NCI-H446 treated with DMSO at 0.1 percent for 48 hours (cell line): ENCODE measurements at regions not wholly inside any gene's neighbourhood (a gene's known extent, or its start where the extent isn't known, plus 50 kb on each side); places are given as distances from the start of the nearest gene placed in this dataset.

Experiments used
- DNase-seq: peaks from one replicate; lab custom pipeline; 2025; lab: John Stamatoyannopoulos, UW

DNA sequence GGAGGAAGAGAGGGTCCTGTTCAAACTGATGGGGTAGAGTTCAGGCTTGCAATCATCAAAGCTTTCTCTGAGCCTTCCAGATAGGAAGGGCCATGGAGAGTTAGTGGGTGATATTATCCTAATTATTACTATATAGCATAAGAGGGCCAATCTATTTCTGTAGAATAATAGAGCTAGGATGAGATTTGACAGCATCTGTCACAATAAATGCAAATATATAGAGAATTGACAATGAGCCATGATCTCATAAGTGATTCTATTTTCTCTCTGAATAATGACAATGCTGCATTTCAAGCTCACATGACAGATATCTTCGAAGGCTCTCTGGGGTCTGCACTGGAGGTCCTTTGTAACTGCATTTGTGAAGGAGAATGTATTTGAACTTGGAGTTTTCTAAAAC, 521.9 kb upstream of the CELF4 start:
- no peak for DNase-seq

DNA sequence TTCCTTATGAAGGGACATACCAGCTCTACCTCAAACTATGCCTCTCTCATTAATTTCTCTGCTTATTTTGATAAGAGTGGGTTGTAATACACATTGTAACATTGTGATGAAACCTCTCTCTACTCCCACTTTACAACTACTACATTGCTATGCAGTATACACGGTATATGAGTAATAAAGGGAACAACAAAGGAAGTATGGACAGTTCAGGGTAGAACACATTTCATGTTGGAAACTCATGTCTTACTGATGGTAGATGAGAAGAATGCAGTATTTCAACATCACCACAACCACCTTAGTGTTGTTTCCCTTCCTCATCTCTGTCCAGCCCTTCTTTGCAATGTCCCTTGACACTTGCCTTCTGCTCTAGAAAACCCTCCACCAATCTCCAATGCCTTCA, 515.9 kb upstream of the CELF4 start:
- DNase-seq, result no peak

DNA sequence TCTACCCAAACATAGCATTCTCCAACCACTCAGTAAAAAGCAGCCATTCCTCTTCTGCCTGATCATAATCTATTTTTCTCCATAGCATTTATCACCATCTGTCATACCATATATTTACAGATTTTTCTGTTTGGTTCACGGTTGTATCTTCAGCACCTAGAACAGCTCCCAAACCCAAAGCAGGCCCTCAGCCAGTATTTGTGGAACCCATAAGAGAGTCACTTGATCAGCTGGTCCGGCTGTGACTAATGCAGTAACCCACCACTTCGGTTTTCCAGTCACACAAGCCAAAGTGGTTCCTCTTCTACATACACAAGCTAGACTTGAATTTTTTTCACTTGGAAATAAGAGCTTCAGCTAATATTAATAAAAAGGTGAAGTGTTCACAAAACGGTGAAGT, 511.6 kb upstream of the CELF4 start:
- DNase-seq, result no peak

DNA sequence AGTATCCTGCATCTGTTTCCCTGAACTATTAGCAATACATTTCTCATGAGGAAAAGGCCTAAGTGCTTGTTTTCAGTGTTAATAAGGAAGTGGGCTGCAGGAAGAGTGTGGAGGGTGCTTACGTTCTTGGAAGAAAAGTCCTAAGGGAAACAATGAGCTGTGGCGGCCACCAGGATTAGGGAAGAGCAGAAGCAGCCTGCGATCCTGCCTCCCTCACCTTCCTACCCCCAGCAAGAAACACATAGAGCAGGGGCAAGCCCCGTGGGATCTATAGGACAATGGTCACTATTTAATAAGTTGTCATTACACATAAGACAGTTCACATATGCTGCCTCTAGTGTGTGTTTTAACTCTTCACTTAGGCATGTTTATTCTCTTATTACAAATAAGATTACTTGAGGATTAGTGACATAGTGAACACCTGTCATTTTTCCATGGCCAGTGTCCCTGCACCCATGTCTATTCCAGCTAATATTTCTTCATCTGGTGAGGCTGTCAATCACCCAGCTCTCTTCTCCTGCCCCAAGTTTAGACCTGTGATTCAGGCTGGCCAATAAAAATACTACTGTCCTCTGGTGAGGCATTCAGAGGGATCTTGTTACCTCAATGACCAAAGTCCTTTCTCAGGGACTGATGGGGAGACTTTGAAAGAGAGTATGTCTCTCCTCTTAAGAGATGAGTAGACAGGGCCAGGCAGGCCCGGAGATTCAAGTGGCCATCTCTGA, 510.9 kb upstream of the CELF4 start:
- DNase-seq, result no peak

DNA sequence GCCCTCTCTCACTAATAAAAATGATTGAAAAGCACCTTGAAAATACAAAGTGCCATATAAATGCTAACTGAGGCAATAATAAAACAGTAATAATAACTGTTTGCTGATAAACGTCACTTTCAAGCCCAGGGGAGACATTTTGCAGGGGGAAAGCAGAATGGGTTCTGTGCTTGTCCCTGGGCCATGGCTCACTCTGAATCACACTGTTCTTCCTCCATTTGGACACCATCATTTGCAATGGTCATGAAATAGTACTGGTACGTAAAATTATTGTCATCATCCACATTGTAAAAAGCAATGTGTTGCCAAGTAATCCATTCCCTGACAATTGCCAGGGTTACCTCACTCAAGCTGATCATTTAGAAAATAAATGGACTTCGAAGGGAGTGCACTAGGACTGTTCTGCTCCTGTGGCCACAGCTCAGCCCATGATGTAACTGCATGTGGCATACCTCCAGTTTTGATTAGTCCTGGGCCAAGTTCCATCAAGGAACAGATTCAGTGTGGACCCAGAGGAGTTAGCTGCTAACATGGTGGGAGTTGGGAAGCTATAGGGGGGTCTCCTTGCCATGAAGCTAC, 508.8 kb upstream of the CELF4 start:
- DNase-seq, result no peak

DNA sequence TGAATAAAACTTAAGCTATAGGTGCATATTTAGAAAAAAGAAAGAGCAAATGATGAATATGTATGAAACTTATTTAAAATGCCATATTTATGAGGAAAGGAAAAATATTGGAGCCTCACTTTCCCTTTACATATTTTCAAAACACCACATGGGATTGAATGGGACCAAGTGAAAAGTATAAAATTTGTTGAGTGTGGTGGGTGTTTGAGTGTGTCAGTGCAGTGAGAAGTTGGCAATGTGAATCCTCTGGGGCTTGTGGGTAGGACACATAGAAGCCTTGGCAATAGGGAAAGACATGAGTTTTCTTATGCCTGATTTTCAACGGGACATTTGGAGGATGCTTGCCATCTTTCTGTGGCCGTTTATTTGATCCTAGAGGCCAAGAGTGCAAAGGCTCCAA, 502.2 kb upstream of the CELF4 start:
- no peak for DNase-seq

DNA sequence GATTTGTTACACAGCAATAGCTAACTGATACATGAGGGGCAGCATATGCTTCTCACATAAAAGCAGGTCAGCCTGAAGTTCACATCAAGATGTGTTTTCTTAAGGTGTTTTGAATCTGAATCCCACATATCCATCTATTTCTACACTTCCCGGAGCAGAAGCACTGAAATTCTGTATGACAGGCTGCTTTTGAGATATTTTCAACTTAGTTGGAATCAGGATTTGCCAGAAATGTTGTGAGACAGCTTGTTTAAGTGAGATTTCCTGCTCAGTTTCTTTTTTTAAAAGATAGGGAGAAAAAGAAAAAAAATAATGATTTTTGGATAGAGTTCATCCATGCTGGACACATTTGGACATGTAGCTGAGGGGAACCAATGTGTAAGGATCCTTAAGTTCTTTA, 501.5 kb upstream of the CELF4 start:
- no peak for DNase-seq

DNA sequence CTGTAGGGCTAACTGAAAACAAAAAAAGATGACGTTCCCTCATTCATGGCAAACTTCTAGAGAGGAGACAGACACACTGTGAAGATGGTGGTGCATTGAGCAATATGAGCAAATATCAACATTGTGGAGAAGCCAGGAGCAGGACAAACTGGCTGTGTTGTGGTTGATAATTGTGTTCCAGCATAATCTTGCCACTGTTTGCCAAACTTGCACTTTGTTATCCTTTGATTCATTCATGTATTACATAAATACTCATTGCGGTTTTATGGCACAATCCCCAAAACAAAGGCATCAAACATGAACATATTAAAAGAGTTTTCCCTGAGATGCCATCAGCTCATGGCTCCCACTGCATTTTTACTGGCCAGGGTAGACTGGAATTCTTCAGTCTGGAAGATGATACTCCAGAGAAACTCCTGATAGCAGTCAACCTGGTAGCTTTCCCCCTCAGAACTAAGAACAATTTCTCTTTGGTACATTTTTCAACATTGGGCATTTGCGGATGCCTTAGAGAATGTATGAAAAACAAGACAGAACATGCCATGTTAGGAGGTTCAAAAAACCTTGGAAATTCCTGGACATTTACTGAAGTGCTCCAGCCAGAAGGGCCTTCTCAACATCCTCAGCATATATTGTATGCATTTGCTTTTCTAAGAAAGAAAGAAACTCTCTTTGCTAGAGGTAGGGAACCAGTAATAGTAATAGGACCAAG, 487.4 kb upstream of the CELF4 start:
- no peak for DNase-seq

DNA sequence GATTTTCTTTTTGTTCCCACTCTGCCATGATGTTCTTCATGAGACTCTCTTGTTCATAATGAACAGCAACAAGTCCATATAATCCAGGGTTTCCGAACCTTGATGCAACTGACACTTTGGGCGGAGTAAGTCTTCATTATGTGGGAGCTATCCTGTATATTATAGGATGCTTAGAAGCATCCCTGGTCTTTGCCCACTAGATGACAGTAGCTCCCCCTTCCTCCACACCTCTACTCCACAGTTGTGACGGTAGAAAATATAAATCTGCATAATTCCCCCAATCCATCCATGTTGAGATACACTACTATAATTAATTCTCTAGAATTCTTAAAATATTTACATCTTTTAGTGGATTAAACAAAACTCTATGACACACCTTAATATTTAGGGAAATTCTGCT, 482.2 kb upstream of the CELF4 start:
- DNase-seq, result no peak

DNA sequence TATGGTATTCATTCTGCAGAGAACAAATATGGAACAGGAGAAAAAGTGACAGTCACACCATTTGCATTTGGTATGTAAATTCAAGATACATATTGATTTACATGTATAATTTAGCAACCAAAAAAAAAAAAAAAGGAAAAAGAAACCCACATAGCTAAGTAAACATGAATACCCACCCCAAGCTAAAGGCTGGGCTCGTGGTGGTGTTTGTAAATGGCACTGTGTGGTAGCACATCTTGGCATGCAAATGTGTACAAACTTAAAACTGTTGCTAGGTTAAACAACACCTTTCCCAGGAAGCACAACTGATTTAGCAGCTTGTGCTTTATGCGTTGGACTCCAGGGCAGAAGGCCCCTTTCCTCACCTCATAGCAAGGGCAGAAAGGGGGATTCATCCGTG, 481.1 kb upstream of the CELF4 start:
- no peak for DNase-seq

DNA sequence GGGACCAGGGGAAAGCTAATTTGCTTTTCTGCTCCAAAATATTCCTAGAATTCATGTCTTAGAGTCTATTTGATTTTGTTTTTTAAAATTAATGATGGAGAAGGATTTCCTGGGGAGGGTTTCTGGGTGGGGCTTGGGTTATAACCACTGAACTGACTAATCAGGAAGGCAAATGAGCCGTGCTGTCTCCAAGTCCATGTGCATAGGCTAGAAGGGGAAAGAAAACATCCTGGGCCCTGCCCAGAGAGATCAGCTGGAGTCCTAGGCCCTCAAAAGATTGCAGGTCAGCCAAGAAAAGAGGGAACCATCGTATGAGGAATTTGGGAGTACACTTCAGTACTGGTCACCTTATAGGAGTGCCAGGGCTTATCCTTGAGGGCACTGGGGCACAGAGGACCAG, 480.2 kb upstream of the CELF4 start:
- no peak for DNase-seq

DNA sequence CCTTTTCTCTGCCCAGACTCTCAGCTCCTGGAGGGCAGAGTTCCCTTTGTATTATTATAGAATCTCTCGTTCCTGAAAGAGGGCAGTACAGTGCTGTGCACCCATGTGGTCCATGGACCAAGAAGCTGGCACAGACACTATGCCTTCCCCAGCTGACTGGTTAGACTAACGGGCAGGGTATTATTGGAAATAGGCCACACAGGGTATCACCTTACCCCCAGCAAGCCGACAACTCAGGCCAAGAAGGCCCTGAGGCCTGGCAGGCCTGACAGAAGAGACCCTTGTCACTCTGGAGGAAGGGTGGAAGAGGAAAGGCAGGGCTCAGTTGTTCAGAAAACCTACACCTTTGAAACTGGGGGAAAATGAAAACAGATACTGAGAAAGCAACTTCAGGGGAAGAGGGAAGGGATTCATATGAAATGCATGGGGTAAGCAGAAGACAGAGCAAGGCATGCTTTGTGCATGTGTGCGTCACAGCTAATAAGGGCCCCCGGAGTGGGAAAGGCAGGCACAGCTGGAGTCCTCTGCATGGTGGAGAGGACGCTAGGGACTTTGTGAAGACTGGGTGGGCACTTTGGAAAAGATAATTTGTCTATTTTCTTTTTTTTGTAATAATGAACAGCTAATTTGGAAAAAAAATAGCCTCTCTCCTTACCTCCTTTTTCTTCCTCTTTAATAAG, 476.8 kb upstream of the CELF4 start:
- DNase-seq, result no peak

DNA sequence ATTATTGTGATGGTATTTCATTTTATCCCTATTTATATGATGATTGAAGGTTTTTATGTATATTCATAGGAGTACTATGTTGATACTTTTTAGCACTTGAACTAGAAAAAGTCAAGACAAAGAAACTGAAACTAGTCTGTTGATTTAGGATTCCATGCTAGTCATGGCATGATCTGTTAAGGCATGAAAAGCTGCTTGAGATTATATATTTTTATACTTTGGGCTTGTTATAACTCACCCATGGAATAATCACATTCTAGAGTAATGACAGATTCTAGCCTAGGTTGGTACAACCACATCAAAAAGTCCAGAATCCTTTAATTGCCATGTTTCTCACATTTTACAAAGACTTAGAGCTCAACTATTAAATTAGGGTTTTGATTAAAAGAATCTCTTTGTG, 472.6 kb upstream of the CELF4 start:
- DNase-seq, result no peak

DNA sequence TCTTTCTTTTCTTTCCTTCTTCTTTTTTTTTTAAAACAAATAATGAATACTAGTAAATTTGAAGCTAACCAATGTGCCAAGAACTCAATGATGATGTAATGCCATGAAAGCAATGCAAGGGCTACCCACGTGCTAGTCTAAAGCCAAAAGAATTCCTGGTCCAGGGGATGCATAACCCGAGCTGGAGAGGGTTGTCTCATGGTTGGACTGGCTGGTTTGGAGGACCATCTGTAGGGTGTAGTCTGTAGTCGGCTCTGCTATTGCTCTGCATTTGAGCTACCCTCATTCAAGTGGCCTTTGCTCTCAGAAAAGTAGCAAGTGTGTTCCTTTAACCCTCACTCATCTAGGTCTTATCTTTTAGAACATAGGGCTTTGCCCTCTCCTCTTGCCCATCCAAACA, 469.6 kb upstream of the CELF4 start:
- no peak for DNase-seq

DNA sequence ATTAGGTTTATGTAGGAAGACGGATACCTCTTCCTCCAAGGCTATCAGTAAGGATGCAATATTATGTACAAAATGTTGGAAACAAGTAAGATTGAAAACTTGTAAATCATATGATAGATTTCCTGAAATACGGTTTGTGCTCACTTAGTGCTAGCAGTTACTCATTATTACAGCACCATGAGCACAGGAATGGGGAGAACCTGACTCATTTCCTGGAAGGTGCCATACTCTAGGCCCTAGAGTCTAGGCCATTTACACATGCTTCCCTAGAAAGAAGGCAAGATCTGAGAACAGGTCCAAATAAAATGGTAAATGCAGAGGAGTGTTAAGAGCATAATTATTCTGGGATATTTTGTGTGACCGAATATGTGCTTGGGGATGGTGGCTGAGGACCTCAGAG, 467.7 kb upstream of the CELF4 start:
- DNase-seq, result no peak

DNA sequence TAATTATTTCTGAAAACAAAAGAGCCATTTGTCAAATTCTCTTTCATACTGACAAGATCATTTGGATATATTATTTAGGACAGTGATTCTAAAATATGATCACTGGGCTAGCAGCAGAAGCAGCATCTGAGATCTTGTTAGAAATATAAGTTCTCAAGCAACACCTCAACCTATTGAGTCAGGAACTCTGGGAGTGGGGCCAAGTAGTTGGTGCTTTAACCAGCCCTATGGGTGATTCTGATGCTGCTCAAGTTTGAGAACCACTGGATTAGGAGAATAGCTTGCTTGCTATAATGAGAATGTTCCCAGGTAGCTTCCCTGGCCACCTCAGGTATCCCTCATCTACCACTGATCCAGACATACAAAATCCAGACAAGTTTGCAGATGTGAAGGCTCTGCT, 466.9 kb upstream of the CELF4 start:
- no peak for DNase-seq

DNA sequence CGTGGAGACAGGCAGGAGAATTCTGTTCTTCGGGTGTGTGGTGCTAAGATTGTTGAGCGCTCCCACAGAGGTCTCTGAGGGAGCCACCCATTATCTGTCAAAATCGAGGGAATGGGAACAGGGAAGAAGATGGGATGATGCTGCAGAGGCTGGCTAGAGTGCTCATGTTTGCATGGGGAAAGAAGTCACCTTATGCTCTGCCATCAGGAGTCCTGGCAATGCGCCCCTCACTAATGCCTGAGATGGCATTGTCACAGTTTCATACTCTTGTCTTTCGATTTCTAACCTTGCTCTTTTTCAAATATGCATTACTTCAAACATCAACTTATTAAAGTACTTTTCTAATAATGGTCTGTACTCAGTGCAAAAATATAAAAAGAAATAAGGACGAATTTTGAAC, 463.3 kb upstream of the CELF4 start:
- DNase-seq, result no peak

DNA sequence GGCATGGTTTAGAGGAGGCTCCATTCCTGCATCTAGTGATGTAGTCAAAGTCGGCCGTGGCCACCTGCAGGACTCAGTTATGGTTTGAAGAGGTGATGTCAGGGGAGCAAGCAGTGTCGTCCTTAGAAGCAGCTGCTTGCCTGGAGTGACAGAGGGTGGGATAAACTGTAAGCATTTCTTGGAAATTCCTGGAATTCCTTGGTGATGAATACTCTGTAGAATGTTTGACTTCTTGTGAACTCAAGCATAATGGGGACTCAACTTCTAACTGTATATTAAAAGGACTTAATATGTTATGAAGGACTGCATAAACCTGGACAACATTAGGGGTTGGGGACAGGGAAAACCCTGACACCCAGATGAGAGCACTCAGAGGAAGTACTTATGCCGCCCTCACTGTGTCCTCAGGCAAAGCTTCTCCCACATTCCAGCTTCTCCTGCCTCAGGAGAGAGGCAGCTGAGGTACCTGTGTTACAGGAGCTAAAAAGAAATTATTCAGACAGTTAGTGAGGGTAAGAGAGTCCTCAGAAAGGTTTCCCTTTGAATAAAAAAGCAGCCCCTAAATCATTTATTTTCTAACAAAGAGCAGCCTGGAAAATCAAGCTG, 459.9 kb upstream of the CELF4 start:
- no peak for DNase-seq

DNA sequence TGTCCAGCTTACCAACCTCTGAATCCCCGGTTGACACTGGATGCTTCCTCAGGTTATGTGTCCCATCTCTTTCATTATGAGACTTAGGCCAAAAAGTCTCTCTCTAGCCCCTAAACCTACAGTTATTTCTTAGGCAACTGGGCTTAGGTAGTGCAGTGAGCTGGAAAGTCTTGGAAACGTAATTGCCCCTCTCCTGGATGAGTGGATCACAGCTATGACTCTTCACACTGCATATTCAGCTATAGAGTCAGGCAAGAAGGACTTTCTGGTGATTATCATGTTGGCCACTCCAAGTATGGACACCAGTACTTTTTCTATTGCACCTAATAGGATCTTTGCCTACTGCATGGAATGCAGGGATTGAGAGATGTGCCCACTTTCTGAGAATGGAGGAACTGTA, 458.3 kb upstream of the CELF4 start:
- no peak for DNase-seq

DNA sequence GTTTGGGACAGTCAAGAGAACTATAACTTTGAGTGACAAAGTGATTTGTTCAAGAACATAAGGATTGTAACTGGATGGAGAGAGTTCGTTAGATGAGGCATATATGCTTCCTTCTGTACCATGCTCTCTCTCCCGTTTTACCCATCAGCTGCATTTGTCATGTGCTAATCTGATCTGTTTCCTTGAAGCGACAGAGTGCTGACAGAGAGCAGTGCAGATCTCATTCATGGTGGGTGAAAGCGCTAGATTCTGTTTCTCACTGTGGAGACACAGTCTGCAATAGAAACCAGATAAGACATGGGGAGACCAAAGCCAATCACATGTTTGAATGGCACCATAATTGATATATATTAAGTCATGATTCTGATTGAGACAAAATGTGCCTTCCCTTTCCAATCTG, 456.6 kb upstream of the CELF4 start:
- DNase-seq, result no peak

DNA sequence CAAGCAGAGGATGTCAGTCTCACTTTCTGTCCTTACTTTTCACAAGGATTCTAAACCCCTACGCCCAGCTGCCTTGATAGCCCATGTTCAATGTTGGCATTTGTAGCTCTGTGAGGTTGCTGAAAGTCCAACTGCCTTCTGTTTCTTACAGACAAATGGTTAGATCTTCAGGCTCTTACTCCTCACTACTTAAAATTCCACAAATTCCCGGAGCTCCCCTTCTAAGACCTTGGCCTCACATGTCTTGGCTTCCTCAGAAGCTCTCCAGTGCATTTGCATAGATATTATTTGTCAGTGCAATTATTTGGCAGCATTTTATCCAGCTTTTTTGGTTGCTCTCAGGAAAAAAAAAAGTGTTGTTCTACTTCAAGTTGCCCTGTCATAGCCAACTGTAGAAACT, 453.7 kb upstream of the CELF4 start:
- DNase-seq, result no peak

DNA sequence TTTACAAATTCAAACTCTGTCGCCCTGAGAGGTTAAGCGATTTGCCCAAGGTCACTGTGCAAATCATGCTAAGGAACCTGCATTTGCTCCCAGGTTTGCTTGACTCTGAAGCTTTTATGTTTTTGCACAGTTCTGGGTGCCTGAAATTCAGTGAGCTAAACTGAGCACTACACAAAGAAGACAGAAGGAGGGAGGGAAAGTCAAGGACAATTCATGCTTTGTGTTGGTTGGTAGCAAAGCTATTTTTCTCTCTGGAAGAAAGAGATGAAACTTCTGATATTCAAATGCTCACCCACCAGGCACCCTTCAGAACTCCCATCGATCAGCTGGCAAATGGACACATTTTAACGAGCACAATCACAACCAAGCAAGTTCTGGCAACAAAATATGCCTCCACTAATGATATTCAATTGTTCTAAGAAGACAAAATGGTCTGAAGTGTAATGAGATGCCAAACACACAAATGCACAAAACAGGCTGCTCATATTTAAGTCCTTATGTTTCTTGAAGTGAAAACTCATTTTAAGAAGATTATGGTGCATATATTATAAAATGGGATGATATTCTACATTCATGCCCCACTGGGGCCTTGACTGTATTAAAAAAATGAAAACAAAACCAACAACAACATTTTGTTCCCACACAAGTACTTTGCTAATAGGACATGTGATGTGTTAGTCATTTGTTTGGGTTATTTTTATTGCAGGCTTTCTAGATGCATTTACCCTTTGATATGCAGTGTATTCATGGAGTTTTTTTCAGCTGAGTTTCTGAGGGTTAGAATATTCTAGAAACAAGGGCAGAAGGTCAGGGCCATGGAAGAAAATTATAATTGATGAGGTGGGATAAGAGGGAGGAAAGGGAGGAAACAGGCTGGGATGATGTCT, 445.6 kb upstream of the CELF4 start:
- no peak for DNase-seq
